CD14-positive monocyte (primary cell): ENCODE measurements at regions not wholly inside any gene's neighbourhood (a gene's known extent, or its start where the extent isn't known, plus 50 kb on each side); places are given as distances from the start of the nearest gene placed in this dataset.

Experiments
- DNase-seq, 3 donors: peaks; one replicate each; pipeline ENCODE4 v3.0.0-alpha.2; 2011 to 2022
- H2AFZ ChIP-seq: 2 replicates; pipeline ENCODE4 v1.6.0; 2012; ENCODE audit warnings: mild to moderate bottlenecking, low read depth, low read length, inconsistent platforms; ENCODE audit not compliant: insufficient read depth, poor library complexity, severe bottlenecking
- H3K27ac ChIP-seq, 2 donors: 1 replicate in 1 of 2; 2 replicates in 1 of 2; pipeline ENCODE4 v1.5.1; 2012 to 2013; ENCODE audit warnings: low read length in 2 of 2, control low read depth in 1 of 2, inconsistent platforms in 1 of 2, low read depth in 1 of 2, mild to moderate bottlenecking in 1 of 2
- H3K27me3 ChIP-seq, 2 donors: one replicate each; pipeline versions ENCODE4 v1.6.0 to v1.6.1; 2011 to 2013; ENCODE audit warnings: low read length in 2 of 2; ENCODE audit not compliant: control insufficient read depth in 2 of 2, insufficient read depth in 2 of 2
- H3K36me3 ChIP-seq, 2 donors: replicated peaks in 1 of 2; 1 replicate in 1 of 2; 2 replicates in 1 of 2; pipeline versions ENCODE4 v1.5.1 to v1.6.1; 2012 to 2013; ENCODE audit warnings: low read length in 2 of 2, control low read depth in 1 of 2, inconsistent platforms in 1 of 2, mild to moderate bottlenecking in 1 of 2; ENCODE audit not compliant: insufficient read depth in 2 of 2, control insufficient read depth in 1 of 2
- H3K4me1 ChIP-seq, 2 donors: 1 replicate in 1 of 2; 2 replicates in 1 of 2; pipeline versions ENCODE4 v1.5.1 to v1.6.1; 2012 to 2013; ENCODE audit warnings: low read length in 2 of 2, control low read depth in 1 of 2, inconsistent platforms in 1 of 2, mild to moderate bottlenecking in 1 of 2, moderate library complexity in 1 of 2; ENCODE audit not compliant: insufficient read depth in 2 of 2, control insufficient read depth in 1 of 2
- H3K4me2 ChIP-seq: replicated peaks from 2 replicates; pipeline ENCODE3; 2012; ENCODE audit warnings: low read length, moderate library complexity, mild to moderate bottlenecking; ENCODE audit not compliant: poor library complexity, severe bottlenecking; ENCODE audit errors: extremely low read depth
- H3K4me3 ChIP-seq, 3 experiments: fragments of 200-600 bp in 1 of 3; sonication (generic) in 1 of 3; replicated peaks in 1 of 3; 1 replicate in 2 of 3; 2 replicates in 1 of 3; pipeline ENCODE4 v1.5.1; 2011 to 2013; ENCODE audit warnings: low read length in 3 of 3, mild to moderate bottlenecking in 3 of 3, control low read depth in 2 of 3, low read depth in 2 of 3, inconsistent platforms in 1 of 3, moderate library complexity in 1 of 3
- H3K79me2 ChIP-seq: 2 replicates; pipeline ENCODE4 v1.6.0; 2012; ENCODE audit warnings: mild to moderate bottlenecking, control low read depth, inconsistent platforms, low read length, moderate library complexity; ENCODE audit not compliant: insufficient read depth
- H3K9ac ChIP-seq: 2 replicates; pipeline ENCODE4 v1.6.0; 2017; ENCODE audit warnings: low read length, mild to moderate bottlenecking; ENCODE audit not compliant: insufficient read depth, poor library complexity, severe bottlenecking
- H3K9me3 ChIP-seq, 2 donors: replicated peaks in 1 of 2; 1 replicate in 1 of 2; 2 replicates in 1 of 2; pipeline versions ENCODE4 v1.5.1 to v1.6.1; 2012 to 2013; ENCODE audit warnings: low read length in 2 of 2, control low read depth in 1 of 2; ENCODE audit not compliant: control insufficient read depth in 1 of 2, insufficient read depth in 1 of 2
- H4K20me1 ChIP-seq: 2 replicates; pipeline ENCODE4 v1.6.0; 2012; ENCODE audit warnings: mild to moderate bottlenecking, low read length, control low read depth, moderate library complexity; ENCODE audit not compliant: insufficient read depth
- H3K27ac Mint-ChIP-seq, 7 donors: one replicate each; pipeline ENCODE4 v1.8.0; 2020; ENCODE audit warnings: mild to moderate bottlenecking in 7 of 7, mixed read lengths in 7 of 7, moderate library complexity in 6 of 7, inconsistent platforms in 2 of 7
- H3K27me3 Mint-ChIP-seq, 3 donors: one replicate each; pipeline ENCODE4 v1.8.0; 2021 to 2022; ENCODE audit warnings: low read depth in 3 of 3, mild to moderate bottlenecking in 3 of 3, mixed read lengths in 3 of 3, moderate library complexity in 3 of 3, inconsistent platforms in 1 of 3
- H3K36me3 Mint-ChIP-seq, 2 donors: one replicate each; pipeline ENCODE4 v1.8.0; 2020; ENCODE audit warnings: mixed read lengths in 2 of 2, inconsistent platforms in 1 of 2, mild to moderate bottlenecking in 1 of 2
- H3K4me1 Mint-ChIP-seq: one replicate; pipeline ENCODE4 v1.8.0; 2020; ENCODE audit warnings: mild to moderate bottlenecking, mixed read lengths
- H3K4me3 Mint-ChIP-seq, 2 donors: one replicate each; pipeline ENCODE4 v1.8.0; 2020; ENCODE audit warnings: mild to moderate bottlenecking in 2 of 2, mixed read lengths in 2 of 2, moderate library complexity in 1 of 2
- H3K9me3 Mint-ChIP-seq, 7 donors: one replicate each; pipeline ENCODE4 v1.8.0; 2020 to 2022; ENCODE audit warnings: mixed read lengths in 7 of 7, mild to moderate bottlenecking in 6 of 7, moderate library complexity in 6 of 7, inconsistent platforms in 2 of 7
- WGBS: methylation state at CpG from one replicate; pipeline ENCODE4 v1.1.5; 2013; ENCODE audit warnings: missing lambda C conversion rate; ENCODE audit not compliant: insufficient coverage; 5-methylcytosine and 5-hydroxymethylcytosine counted together
- intact Hi-C, 2 donors: fragments of 100-400 bp; cut with micrococcal nuclease; formaldehyde crosslinking; loops; one replicate each; pipeline versions ENCODE4 v1.15.0 to v1.15.1; 2023
- TF ChIP-seq, protein P1 (sequence below): fragments of 200-600 bp; IDR thresholded peaks from one replicate; pipeline ENCODE4 v1.8.0; 2022; ENCODE audit warnings: antibody characterized with exemption, mild to moderate bottlenecking

- no CpG with 5 or more reads among the region's 4 CpGs for WGBS
Measured at GRCh38 chr4:38242822-38243387, 282.7 kb downstream of the PTTG2 start.

DNA sequence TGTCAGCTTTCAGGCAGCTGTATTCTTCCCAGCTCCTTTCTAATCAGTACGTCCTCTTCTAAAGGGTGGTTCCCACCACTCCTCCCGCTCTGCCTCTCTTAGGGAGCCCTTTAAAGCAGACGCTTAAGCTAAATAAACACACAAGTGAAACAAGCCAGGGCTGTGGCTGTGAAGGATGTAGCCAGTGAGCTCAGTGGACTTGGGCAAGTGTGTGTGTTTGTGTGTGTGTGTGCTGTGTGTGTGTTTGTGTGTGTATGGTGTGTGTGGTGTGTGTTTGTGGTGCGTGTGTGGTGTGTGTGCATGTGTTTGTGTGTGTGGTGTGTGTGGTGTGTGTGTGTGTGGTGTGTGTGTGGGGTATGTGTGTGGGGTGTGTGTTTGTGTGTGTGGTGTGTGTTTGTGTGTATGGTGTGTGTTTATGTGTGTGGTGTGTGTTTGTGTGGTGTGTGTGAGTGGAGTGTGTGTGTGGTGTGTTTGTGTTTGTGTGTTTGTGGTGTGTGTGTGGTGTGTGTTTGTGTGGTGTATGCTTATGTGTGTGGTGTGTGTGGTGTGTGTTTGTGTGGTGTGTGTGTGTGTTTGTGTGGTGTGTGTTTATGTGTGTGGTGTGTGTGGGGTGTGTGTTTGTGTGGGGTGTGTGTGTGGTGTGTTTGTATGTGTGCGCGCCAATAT, 283.3 kb downstream of the PTTG2 start:
- Histone ChIP-seq H3K36me3 (no peaks in the 10 kb centered on the region), H3K4me3 (no peak overlapping the region), H3K27me3 (no peaks in the 10 kb centered on the region), H3K9me3 (no peaks in the 10 kb centered on the region), H3K4me1 (no peaks in the 10 kb centered on the region), H2AFZ (no peak overlapping the region), H3K4me2 (no peak overlapping the region), H3K27ac (no peak overlapping the region), H4K20me1 (no peaks in the 10 kb centered on the region), H3K79me2 (no peaks in the 10 kb centered on the region), H3K9ac (no peak overlapping the region)
- intact Hi-C loops = no loop called here
- Mint-ChIP-seq H3K27ac (peak overlapping the region in 1 of 7 donors; percentile 73), H3K4me1 (peaks cover 6% of the 10 kb centered on the region), H3K4me3 (no peak overlapping the region), H3K27me3 (peaks cover 0 to 3% (median 2%) of the 10 kb centered on the region in 3 donors), H3K9me3 (peaks cover 0 to 8% (median 4%) of the 10 kb centered on the region in 7 donors), H3K36me3 (no peaks in the 10 kb centered on the region)
- WGBS = 97% methylated on average over 3 of the region's 6 CpGs
- no peak for DNase-seq
- TF ChIP-seq, protein P1, sequence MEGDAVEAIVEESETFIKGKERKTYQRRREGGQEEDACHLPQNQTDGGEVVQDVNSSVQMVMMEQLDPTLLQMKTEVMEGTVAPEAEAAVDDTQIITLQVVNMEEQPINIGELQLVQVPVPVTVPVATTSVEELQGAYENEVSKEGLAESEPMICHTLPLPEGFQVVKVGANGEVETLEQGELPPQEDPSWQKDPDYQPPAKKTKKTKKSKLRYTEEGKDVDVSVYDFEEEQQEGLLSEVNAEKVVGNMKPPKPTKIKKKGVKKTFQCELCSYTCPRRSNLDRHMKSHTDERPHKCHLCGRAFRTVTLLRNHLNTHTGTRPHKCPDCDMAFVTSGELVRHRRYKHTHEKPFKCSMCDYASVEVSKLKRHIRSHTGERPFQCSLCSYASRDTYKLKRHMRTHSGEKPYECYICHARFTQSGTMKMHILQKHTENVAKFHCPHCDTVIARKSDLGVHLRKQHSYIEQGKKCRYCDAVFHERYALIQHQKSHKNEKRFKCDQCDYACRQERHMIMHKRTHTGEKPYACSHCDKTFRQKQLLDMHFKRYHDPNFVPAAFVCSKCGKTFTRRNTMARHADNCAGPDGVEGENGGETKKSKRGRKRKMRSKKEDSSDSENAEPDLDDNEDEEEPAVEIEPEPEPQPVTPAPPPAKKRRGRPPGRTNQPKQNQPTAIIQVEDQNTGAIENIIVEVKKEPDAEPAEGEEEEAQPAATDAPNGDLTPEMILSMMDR = no peak

More at GRCh38 chr4:38242822-38243387, 282.7 kb downstream of the PTTG2 start:
- H3K4me2 ChIP-seq = no peak overlapping the region
- no peak overlapping the region for H3K9ac ChIP-seq
- Mint-ChIP-seq H3K4me1 (peaks cover 6% of the 10 kb centered on the region), H3K36me3 (no peaks in the 10 kb centered on the region), H3K27me3 (peaks cover 0 to 3% (median 2%) of the 10 kb centered on the region in 3 donors), H3K4me3 (no peak overlapping the region), H3K27ac (no peak overlapping the region), H3K9me3 (peaks cover 0 to 8% (median 4%) of the 10 kb centered on the region in 7 donors)
- H3K4me3 ChIP-seq = no peak overlapping the region
- H3K36me3 ChIP-seq = no peaks in the 10 kb centered on the region
- H2AFZ ChIP-seq = no peak overlapping the region
- H4K20me1 ChIP-seq = no peaks in the 10 kb centered on the region
- no peaks in the 10 kb centered on the region for H3K4me1 ChIP-seq
- no peaks in the 10 kb centered on the region for H3K79me2 ChIP-seq
- H3K27me3 ChIP-seq = no peaks in the 10 kb centered on the region
- no peak for DNase-seq
- no peak overlapping the region for H3K27ac ChIP-seq
- intact Hi-C loops = no loop called here
- H3K9me3 ChIP-seq = no peaks in the 10 kb centered on the region
- TF ChIP-seq, protein P1 = no peak
